ENCODE measurements at regions not wholly inside any gene's neighbourhood (a gene's known extent, or its start where the extent isn't known, plus 50 kb on each side); places are given as distances from the start of the nearest gene placed in this dataset.

DNA sequence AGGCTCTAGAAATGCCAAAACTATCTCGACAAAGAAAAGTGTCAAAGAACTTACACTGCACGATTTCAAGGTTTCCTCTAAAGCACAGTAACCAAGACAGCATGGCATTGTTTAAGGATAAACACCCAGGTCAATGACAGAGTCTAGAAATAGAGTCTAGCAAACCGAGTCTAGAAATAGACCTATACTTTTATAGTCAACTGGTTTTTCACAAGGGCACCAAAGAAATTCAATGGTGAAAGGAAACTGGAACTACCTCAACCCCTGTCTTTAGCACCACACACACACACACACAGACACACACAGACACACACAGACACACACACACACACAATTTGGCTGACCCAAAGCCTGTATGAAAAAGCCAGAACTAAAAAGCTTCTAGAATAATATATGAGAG lies 67.1 kb upstream of the PGBD5 start:
- TF ChIP-seq CTCF (IDR thresholded peaks at IDR 0.05) (no peak), POLR2A (IDR thresholded peaks at IDR 0.05) (no peak)
